ENCODE measurements at regions not wholly inside any gene's neighbourhood (a gene's known extent, or its start where the extent isn't known, plus 50 kb on each side); places are given as distances from the start of the nearest gene placed in this dataset.
"Not testable (repeated sequence)": the region's sequence is repeated elsewhere in the genome, so short reads cannot be mapped to it uniquely, and the experiment has no call there.

GRCh38 chr9:87387351-87388011 is 110.2 kb upstream of the DAPK1 start:
- Mint-ChIP-seq H3K4me3 (ENCODE audit: unreplicated experiment) (no peak overlapping the region), H3K27me3 (ENCODE audit: insufficient read depth, unreplicated experiment) (no peaks in the 10 kb centered on the region)
- CTCF ChIA-PET: interaction anchor here (0.7 to 1.5 kb wide), 3 partner anchors 9 to 901 kb away, joined by 3 to 4 read pairs (median 4); no protein-coding TSS in a partner anchor

GRCh38 chr9:87388708-87389107 is 109.0 kb upstream of the DAPK1 start:
- intact Hi-C loops (cut with micrococcal nuclease); H3K27me3 Mint-ChIP-seq (ENCODE audit: insufficient read depth, unreplicated experiment); H3K27ac Mint-ChIP-seq (ENCODE audit: low read depth, unreplicated experiment); H3K4me3 Mint-ChIP-seq (ENCODE audit: unreplicated experiment); DNase-seq (ENCODE audit: unreplicated experiment); BruUV-seq (replicated peaks); H3K9me3 Mint-ChIP-seq (ENCODE audit: unreplicated experiment); H3K36me3 Mint-ChIP-seq (ENCODE audit: insufficient read depth, unreplicated experiment); POLR2A ChIA-PET; CTCF ChIA-PET: not testable (repeated sequence)
- peaks cover 34% of the 10 kb centered on the region for H3K4me1 Mint-ChIP-seq (ENCODE audit: insufficient read depth, unreplicated experiment)

More at GRCh38 chr9:87387351-87388011, 110.2 kb upstream of the DAPK1 start:
- H3K27ac Mint-ChIP-seq (ENCODE audit: low read depth, unreplicated experiment): peak overlapping the region; percentile 42
- H3K36me3 Mint-ChIP-seq (ENCODE audit: insufficient read depth, unreplicated experiment): peaks cover 6% of the 10 kb centered on the region
- H3K4me1 Mint-ChIP-seq (ENCODE audit: insufficient read depth, unreplicated experiment): peaks cover 47% of the 10 kb centered on the region
- POLR2A ChIA-PET: interaction anchor here (0.6 to 2.2 kb wide), 6 partner anchors 8 to 791 kb away, joined by 3 to 10 read pairs (median 6); no protein-coding TSS in a partner anchor
- DNase-seq (ENCODE audit: unreplicated experiment): peak; percentile 51
- no peak for TF ChIP-seq CTCF (IDR thresholded peaks at IDR 0.05; ENCODE audit: unreplicated experiment)
- no TSS peak for BruUV-seq (replicated peaks)
- H3K9me3 Mint-ChIP-seq (ENCODE audit: unreplicated experiment): no peaks in the 10 kb centered on the region
- intact Hi-C loops (cut with micrococcal nuclease): no loop called here

GRCh38 chr9:87389936-87390335 is 107.7 kb upstream of the DAPK1 start:
- intact Hi-C loops (cut with micrococcal nuclease): no loop called here
- Mint-ChIP-seq H3K4me3 (ENCODE audit: unreplicated experiment) (no peak overlapping the region), H3K27ac (ENCODE audit: low read depth, unreplicated experiment) (no peak overlapping the region), H3K27me3 (ENCODE audit: insufficient read depth, unreplicated experiment) (no peaks in the 10 kb centered on the region), H3K4me1 (ENCODE audit: insufficient read depth, unreplicated experiment) (peaks cover 26% of the 10 kb centered on the region), H3K36me3 (ENCODE audit: insufficient read depth, unreplicated experiment) (peaks cover 6% of the 10 kb centered on the region), H3K9me3 (ENCODE audit: unreplicated experiment) (no peaks in the 10 kb centered on the region)
- TF ChIP-seq CTCF (IDR thresholded peaks at IDR 0.05; ENCODE audit: unreplicated experiment): no peak
- POLR2A ChIA-PET: interaction anchor here (1.4 kb wide), 1 partner anchor 15 kb away, joined by 3 read pairs; no protein-coding TSS in a partner anchor
- no TSS peak for BruUV-seq (replicated peaks)
- DNase-seq (ENCODE audit: unreplicated experiment): no peak
- CTCF ChIA-PET: interaction anchor here (0.6 kb wide), 1 partner anchor 38 kb away, joined by 3 read pairs; no protein-coding TSS in a partner anchor

- no peaks in the 10 kb centered on the region for H3K9me3 Mint-ChIP-seq (ENCODE audit: unreplicated experiment)
- POLR2A ChIA-PET: interaction anchor here (1.4 kb wide), 1 partner anchor 15 kb away, joined by 3 read pairs; no protein-coding TSS in a partner anchor
- H3K27me3 Mint-ChIP-seq (ENCODE audit: insufficient read depth, unreplicated experiment): no peaks in the 10 kb centered on the region
- no peak for DNase-seq (ENCODE audit: unreplicated experiment)
- no peak overlapping the region for H3K4me3 Mint-ChIP-seq (ENCODE audit: unreplicated experiment)
- CTCF ChIA-PET: no interaction called here
- BruUV-seq (replicated peaks): no TSS peak
- H3K27ac Mint-ChIP-seq (ENCODE audit: low read depth, unreplicated experiment): no peak overlapping the region
- no peak for TF ChIP-seq CTCF (IDR thresholded peaks at IDR 0.05; ENCODE audit: unreplicated experiment)
- intact Hi-C loops (cut with micrococcal nuclease): no loop called here
- peaks cover 6% of the 10 kb centered on the region for H3K36me3 Mint-ChIP-seq (ENCODE audit: insufficient read depth, unreplicated experiment)
- peaks cover 26% of the 10 kb centered on the region for H3K4me1 Mint-ChIP-seq (ENCODE audit: insufficient read depth, unreplicated experiment)
These were observed 107.3 kb upstream of the DAPK1 start for GRCh38 chr9:87390361-87390760.
